ENCODE measurements at regions not wholly inside any gene's neighbourhood (a gene's known extent, or its start where the extent isn't known, plus 50 kb on each side); places are given as distances from the start of the nearest gene placed in this dataset.

- no peak for TF ChIP-seq ZBTB33 (IDR thresholded peaks at IDR 0.05)
- no peak for TF ChIP-seq FOXA2 (IDR thresholded peaks at IDR 0.05)
- no peak for TF ChIP-seq HNF4A (conservative IDR thresholded peaks at IDR 0.05)
- TF ChIP-seq RXRA (IDR thresholded peaks at IDR 0.05), result no peak
- no peak for TF ChIP-seq GABPA (IDR thresholded peaks at IDR 0.05 in 1 of 2, conservative IDR thresholded peaks at IDR 0.05 in 1 of 2)
- no peak for TF ChIP-seq TAF1 (conservative IDR thresholded peaks at IDR 0.05)
- TF ChIP-seq, protein P1, sequence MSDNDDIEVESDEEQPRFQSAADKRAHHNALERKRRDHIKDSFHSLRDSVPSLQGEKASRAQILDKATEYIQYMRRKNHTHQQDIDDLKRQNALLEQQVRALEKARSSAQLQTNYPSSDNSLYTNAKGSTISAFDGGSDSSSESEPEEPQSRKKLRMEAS (IDR thresholded peaks at IDR 0.05), result no peak
- TF ChIP-seq FOXA1 (IDR thresholded peaks at IDR 0.05), result no peak
Observed at GRCh38 chr9:120161776-120162175, 418.2 kb downstream of the CDK5RAP2 start (continued).

DNA sequence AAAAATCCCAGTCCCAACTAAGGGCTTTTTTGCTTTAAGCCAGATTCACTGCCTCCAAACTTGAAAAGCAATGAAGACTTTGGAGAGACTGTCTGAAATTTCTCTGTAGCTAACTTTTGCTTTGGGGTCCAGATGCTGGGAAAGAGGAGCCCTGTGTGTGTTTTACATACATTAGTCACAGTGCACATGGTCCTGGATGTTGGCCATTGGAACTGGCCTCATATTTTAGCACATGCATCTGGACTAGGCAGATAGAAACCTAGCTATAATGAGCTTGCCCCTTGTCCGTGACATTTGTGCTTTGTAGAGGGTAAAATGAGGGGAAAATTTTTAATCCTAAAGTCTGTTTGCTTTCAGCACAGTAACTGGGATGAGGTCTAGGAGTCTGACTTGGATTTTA lies 421.7 kb downstream of the CDK5RAP2 start:
- Histone ChIP-seq H3K27ac (ENCODE audit: low read depth in 1 of 2, low read length in 2 of 2) (no peak overlapping the region), H3K9ac (ENCODE audit: low read depth in 1 of 2, low read length in 2 of 2) (no peak overlapping the region), H3K36me3 (ENCODE audit: control insufficient read depth in 4 of 4, insufficient read depth in 3 of 4, low read depth in 1 of 4, low read length in 3 of 4) (no peaks in the 10 kb centered on the region), H3K4me3 (ENCODE audit: low read depth in 1 of 3, low read length in 3 of 3) (no peak overlapping the region), H3K27me3 (ENCODE audit: control insufficient read depth in 4 of 4, insufficient read depth in 4 of 4, low read length in 3 of 4) (peaks cover 0 to 4% (median 0%) of the 10 kb centered on the region in 4 donors), H3K4me1 (ENCODE audit: control insufficient read depth in 4 of 4, insufficient read depth in 4 of 4, low read length in 3 of 4) (no peaks in the 10 kb centered on the region), H3K9me3 (ENCODE audit: control insufficient read depth in 4 of 4, low read length in 3 of 4) (peaks cover 0 to 7% (median 1%) of the 10 kb centered on the region in 4 donors)
- 93% methylated on average over 1 of the region's 1 CpG for WGBS
- TF ChIP-seq JUND (IDR thresholded peaks at IDR 0.05) (no peak), FOXA1 (IDR thresholded peaks at IDR 0.05) (no peak), GABPA (IDR thresholded peaks at IDR 0.05 in 1 of 2, conservative IDR thresholded peaks at IDR 0.05 in 1 of 2) (no peak), SP1 (IDR thresholded peaks at IDR 0.05) (no peak), RAD21 (IDR thresholded peaks at IDR 0.05) (no peak), RXRA (IDR thresholded peaks at IDR 0.05) (no peak), ATF3 (IDR thresholded peaks at IDR 0.05) (no peak), EGR1 (IDR thresholded peaks at IDR 0.05; ENCODE audit: low read depth in 2 of 2) (no peak), YY1 (IDR thresholded peaks at IDR 0.05) (no peak), HNF4G (IDR thresholded peaks at IDR 0.05) (no peak), HNF4A (conservative IDR thresholded peaks at IDR 0.05) (no peak), NR2F2 (IDR thresholded peaks at IDR 0.05) (no peak)
- TF ChIP-seq, protein P1 (IDR thresholded peaks at IDR 0.05), result no peak
- TF ChIP-seq, protein P2, sequence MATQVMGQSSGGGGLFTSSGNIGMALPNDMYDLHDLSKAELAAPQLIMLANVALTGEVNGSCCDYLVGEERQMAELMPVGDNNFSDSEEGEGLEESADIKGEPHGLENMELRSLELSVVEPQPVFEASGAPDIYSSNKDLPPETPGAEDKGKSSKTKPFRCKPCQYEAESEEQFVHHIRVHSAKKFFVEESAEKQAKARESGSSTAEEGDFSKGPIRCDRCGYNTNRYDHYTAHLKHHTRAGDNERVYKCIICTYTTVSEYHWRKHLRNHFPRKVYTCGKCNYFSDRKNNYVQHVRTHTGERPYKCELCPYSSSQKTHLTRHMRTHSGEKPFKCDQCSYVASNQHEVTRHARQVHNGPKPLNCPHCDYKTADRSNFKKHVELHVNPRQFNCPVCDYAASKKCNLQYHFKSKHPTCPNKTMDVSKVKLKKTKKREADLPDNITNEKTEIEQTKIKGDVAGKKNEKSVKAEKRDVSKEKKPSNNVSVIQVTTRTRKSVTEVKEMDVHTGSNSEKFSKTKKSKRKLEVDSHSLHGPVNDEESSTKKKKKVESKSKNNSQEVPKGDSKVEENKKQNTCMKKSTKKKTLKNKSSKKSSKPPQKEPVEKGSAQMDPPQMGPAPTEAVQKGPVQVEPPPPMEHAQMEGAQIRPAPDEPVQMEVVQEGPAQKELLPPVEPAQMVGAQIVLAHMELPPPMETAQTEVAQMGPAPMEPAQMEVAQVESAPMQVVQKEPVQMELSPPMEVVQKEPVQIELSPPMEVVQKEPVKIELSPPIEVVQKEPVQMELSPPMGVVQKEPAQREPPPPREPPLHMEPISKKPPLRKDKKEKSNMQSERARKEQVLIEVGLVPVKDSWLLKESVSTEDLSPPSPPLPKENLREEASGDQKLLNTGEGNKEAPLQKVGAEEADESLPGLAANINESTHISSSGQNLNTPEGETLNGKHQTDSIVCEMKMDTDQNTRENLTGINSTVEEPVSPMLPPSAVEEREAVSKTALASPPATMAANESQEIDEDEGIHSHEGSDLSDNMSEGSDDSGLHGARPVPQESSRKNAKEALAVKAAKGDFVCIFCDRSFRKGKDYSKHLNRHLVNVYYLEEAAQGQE (IDR thresholded peaks at IDR 0.05), result no peak
- DNase-seq (ENCODE audit: low spot score), result no peak

All from liver (tissue), 7 donors.